B cell (primary cell): ENCODE measurements at regions not wholly inside any gene's neighbourhood (a gene's known extent, or its start where the extent isn't known, plus 50 kb on each side); places are given as distances from the start of the nearest gene placed in this dataset.

Experiments
- ATAC-seq: fragments of 200-7000 bp; cut with Tn5 transposase; one replicate; pipeline ENCODE4 v1.10.0; 2021; ENCODE audit warnings: low read depth, mild to moderate bottlenecking, moderate number of reproducible peaks, moderate library complexity
- CTCF ChIA-PET: fragments of 350-600 bp; sonication (Branson Sonifier 250); formaldehyde crosslinking; loops from one replicate; lab custom pipeline; 2021; ENCODE audit warnings: antibody characterized with exemption, inconsistent platforms; lab: Charles Lee
- POLR2A ChIA-PET: fragments of 350-600 bp; sonication (Branson Sonifier 250); formaldehyde crosslinking; loops from one replicate; lab custom pipeline; 2021; ENCODE audit warnings: antibody characterized with exemption; lab: Charles Lee
- DNase-seq: peaks from one replicate; pipeline ENCODE4 v3.0.0; 2013
- H2AFZ ChIP-seq: 2 replicates; pipeline ENCODE4 v1.6.1; 2012; ENCODE audit warnings: mild to moderate bottlenecking, low read depth, low read length; ENCODE audit not compliant: insufficient read depth, poor library complexity, severe bottlenecking
- H3K27ac ChIP-seq, 2 donors: 1 replicate in 1 of 2; 2 replicates in 1 of 2; pipeline ENCODE4 v1.5.1; 2012 to 2013; ENCODE audit warnings: low read length in 2 of 2, mild to moderate bottlenecking in 2 of 2, moderate library complexity in 1 of 2
- H3K27me3 ChIP-seq, 4 experiments: fragments of 200-600 bp in 1 of 4; sonication (generic) in 1 of 4; replicated peaks in 1 of 4; 1 replicate in 2 of 4; 2 replicates in 2 of 4; pipeline versions ENCODE4 v1.6.1 to v1.7.0; 2013 to 2016; ENCODE audit warnings: low read length in 3 of 4, mild to moderate bottlenecking in 2 of 4, mixed read lengths in 1 of 4, moderate library complexity in 1 of 4; ENCODE audit not compliant: insufficient read depth in 4 of 4, control insufficient read depth in 3 of 4; ENCODE audit errors: control extremely low read depth in 1 of 4
- H3K36me3 ChIP-seq, 2 experiments: replicated peaks in 1 of 2; 1 replicate in 1 of 2; 2 replicates in 1 of 2; pipeline versions ENCODE4 v1.6.1 to v1.7.1; 2013; ENCODE audit warnings: low read length in 1 of 2; ENCODE audit not compliant: insufficient read depth in 2 of 2, control insufficient read depth in 1 of 2; ENCODE audit errors: control extremely low read depth in 1 of 2, extremely low read depth in 1 of 2
- H3K4me1 ChIP-seq, 2 donors: fragments of 200-600 bp in 1 of 2; sonication (generic) in 1 of 2; 1 replicate in 1 of 2; 2 replicates in 1 of 2; pipeline versions ENCODE4 v1.5.1 to v1.6.1; 2013 to 2017; ENCODE audit warnings: low read length in 2 of 2; ENCODE audit not compliant: control insufficient read depth in 2 of 2, insufficient read depth in 2 of 2
- H3K4me2 ChIP-seq: replicated peaks from 2 replicates; pipeline ENCODE3; 2012; ENCODE audit warnings: mild to moderate bottlenecking, low read depth, low read length; ENCODE audit not compliant: poor library complexity, severe bottlenecking
- H3K4me3 ChIP-seq, 5 experiments: fragments of 200-600 bp in 1 of 5; sonication (generic) in 1 of 5; 1 replicate in 3 of 5; 2 replicates in 2 of 5; pipeline versions ENCODE4 v1.5.1 to v1.7.0; 2011 to 2016; ENCODE audit warnings: low read length in 4 of 5, mild to moderate bottlenecking in 4 of 5, low read depth in 2 of 5, control low read depth in 1 of 5, moderate library complexity in 1 of 5; ENCODE audit not compliant: insufficient read depth in 1 of 5; ENCODE audit errors: control extremely low read depth in 1 of 5, extremely low read depth in 1 of 5
- H3K79me2 ChIP-seq: fragments of 200-600 bp; sonication (generic); one replicate; pipeline ENCODE4 v1.6.0; 2016; ENCODE audit warnings: low read length; ENCODE audit not compliant: control insufficient read depth, insufficient read depth
- H3K9ac ChIP-seq: fragments of 200-600 bp; sonication (generic); 2 replicates; pipeline ENCODE4 v1.6.1; 2017; ENCODE audit warnings: mild to moderate bottlenecking, low read length, moderate library complexity
- H3K9me3 ChIP-seq, 3 donors: one replicate each; pipeline versions ENCODE4 v1.6.1 to v1.7.1; 2013; ENCODE audit warnings: low read length in 2 of 3; ENCODE audit not compliant: control insufficient read depth in 2 of 3, insufficient read depth in 1 of 3; ENCODE audit errors: control extremely low read depth in 1 of 3
- H4K20me1 ChIP-seq: 2 replicates; pipeline ENCODE4 v1.6.0; 2012; ENCODE audit warnings: mild to moderate bottlenecking, low read length; ENCODE audit not compliant: insufficient read depth, control insufficient read depth, poor library complexity, severe bottlenecking
- H3K27ac Mint-ChIP-seq: one replicate; pipeline ENCODE4 v1.8.0; 2021; ENCODE audit warnings: mixed read lengths
- H3K27me3 Mint-ChIP-seq: one replicate; pipeline ENCODE4 v1.8.0; 2021; ENCODE audit warnings: mixed read lengths
- H3K4me1 Mint-ChIP-seq: one replicate; pipeline ENCODE4 v1.8.0; 2021; ENCODE audit warnings: mixed read lengths
- H3K4me3 Mint-ChIP-seq: one replicate; pipeline ENCODE4 v1.8.0; 2021; ENCODE audit warnings: mixed read lengths
- H3K9me3 Mint-ChIP-seq: one replicate; pipeline ENCODE4 v1.8.0; 2022; ENCODE audit warnings: mixed read lengths; ENCODE audit not compliant: insufficient read depth
- CTCF ChIP-seq: fragments of 200-600 bp; IDR thresholded peaks from one replicate; pipeline ENCODE4 v1.8.0; 2022; ENCODE audit warnings: antibody characterized with exemption, mild to moderate bottlenecking
- EZH2 ChIP-seq: IDR thresholded peaks from 2 replicates; pipeline ENCODE4 v1.6.1; 2012; ENCODE audit warnings: borderline replicate concordance, low read depth, mild to moderate bottlenecking, moderate library complexity, low read length; ENCODE audit not compliant: insufficient read depth, poor library complexity, severe bottlenecking
- WGBS: methylation state at CpG from one replicate; pipeline ENCODE4 v1.1.5; 2013; ENCODE audit warnings: missing lambda C conversion rate; ENCODE audit not compliant: insufficient coverage; 5-methylcytosine and 5-hydroxymethylcytosine counted together
- intact Hi-C: fragments of 100-400 bp; cut with micrococcal nuclease; formaldehyde crosslinking; loops from one replicate; pipeline ENCODE4 v1.10.0; 2022

DNA sequence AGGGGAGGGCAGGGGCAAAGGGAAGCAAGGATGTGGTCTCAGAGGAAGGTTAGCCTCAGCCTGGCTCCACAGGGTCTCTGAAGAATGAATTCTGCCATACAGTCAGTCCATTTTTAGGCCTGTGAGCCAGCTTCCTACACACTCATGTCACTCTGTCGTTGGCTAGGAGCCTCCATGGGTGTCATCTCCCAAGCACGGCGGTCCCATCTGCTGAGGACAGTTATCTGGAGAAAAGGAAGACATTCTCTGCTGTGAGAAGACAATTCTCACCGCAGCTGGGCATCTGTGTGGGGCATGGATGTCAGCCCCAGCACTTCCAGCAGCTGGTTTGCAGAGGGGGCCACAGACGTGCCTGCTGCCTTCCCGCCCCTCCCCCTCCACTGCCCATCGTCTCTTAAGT lies 167.6 kb downstream of the LINC00237 start:
- Histone ChIP-seq H3K4me3 (no peak overlapping the region), H3K27me3 (no peaks in the 10 kb centered on the region), H3K4me2 (no peak overlapping the region), H4K20me1 (no peaks in the 10 kb centered on the region), H3K9me3 (peaks cover 0 to 7% (median 0%) of the 10 kb centered on the region in 3 donors), H3K9ac (no peak overlapping the region), H3K27ac (no peak overlapping the region), H3K79me2 (no peaks in the 10 kb centered on the region), H3K36me3 (no peaks in the 10 kb centered on the region), H2AFZ (no peak overlapping the region), H3K4me1 (no peaks in the 10 kb centered on the region)
- WGBS: 67% methylated on average over 1 of the region's 7 CpGs
- CTCF ChIA-PET: no interaction called here
- Mint-ChIP-seq H3K27ac (no peak overlapping the region), H3K4me1 (no peaks in the 10 kb centered on the region), H3K4me3 (no peak overlapping the region), H3K9me3 (no peaks in the 10 kb centered on the region), H3K27me3 (peaks cover 8% of the 10 kb centered on the region)
- DNase-seq (no peak), ATAC-seq (no peak)
- intact Hi-C loops: no loop called here
- POLR2A ChIA-PET: no interaction called here
- TF ChIP-seq CTCF: no peak
- no peak for TF ChIP-seq EZH2

- H3K27me3 Mint-ChIP-seq: peaks cover 6% of the 10 kb centered on the region
- H3K9ac ChIP-seq: no peak overlapping the region
- no peak overlapping the region for H3K27ac ChIP-seq
- WGBS: 92% methylated on average over 5 of the region's 7 CpGs
- no peaks in the 10 kb centered on the region for H3K27me3 ChIP-seq
- no peaks in the 10 kb centered on the region for H3K79me2 ChIP-seq
- H3K9me3 Mint-ChIP-seq: no peaks in the 10 kb centered on the region
- no peaks in the 10 kb centered on the region for H3K36me3 ChIP-seq
- H3K4me3 Mint-ChIP-seq: no peak overlapping the region
- no peaks in the 10 kb centered on the region for H4K20me1 ChIP-seq
- no peaks in the 10 kb centered on the region for H3K4me1 Mint-ChIP-seq
- H3K4me2 ChIP-seq: no peak overlapping the region
- no peak overlapping the region for H2AFZ ChIP-seq
- peaks cover 0 to 7% (median 0%) of the 10 kb centered on the region in 3 donors for H3K9me3 ChIP-seq
- H3K4me3 ChIP-seq: no peak overlapping the region
- ATAC-seq: no peak
- TF ChIP-seq CTCF (no peak), EZH2 (no peak)
- no peak overlapping the region for H3K27ac Mint-ChIP-seq
- intact Hi-C loops: no loop called here
- ChIA-PET POLR2A (no interaction called here), CTCF (no interaction called here)
- DNase-seq: no peak
- no peaks in the 10 kb centered on the region for H3K4me1 ChIP-seq
Observed at GRCh38 chr20:20938131-20938530, 168.0 kb downstream of the LINC00237 start.
